ENCODE measurements at regions not wholly inside any gene's neighbourhood (a gene's known extent, or its start where the extent isn't known, plus 50 kb on each side); places are given as distances from the start of the nearest gene placed in this dataset.

DNA sequence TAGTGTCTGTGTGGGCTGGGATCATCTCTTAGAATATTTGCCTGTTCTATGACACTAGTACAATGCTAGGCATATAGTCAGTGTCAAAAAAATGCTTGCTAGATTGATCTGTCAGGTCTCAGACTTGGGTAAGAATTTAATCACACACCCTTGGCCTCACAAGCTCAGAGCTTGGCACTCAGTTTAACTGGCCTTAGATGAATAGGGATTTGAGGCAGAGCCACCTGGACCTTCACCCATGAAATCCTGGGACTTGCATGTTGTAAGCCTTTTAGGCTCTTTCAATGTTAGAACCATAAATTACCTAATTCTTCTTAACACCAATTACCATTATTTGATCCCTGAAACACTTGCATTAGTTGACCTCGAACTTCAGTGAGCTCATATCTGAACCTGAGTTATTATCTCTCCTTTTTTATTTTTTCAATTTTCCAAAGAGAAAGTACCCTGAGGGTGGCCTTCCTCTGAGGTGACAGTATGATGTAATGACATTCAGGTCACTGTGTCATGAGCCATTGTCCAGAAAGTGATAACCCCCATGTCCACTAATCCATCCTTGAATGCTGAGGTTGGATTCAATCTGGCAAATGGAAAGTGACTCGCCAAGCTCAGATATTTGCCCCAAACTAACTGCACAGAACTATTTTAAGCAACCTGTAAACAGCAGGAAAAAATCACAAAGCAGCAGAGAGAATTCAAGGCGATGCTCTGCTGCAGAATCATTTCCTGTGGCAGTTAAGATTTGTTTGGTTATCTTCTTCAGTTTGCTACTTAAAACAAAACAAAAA is 615.2 kb upstream of the NR2F2 start:
- TF ChIP-seq ZFX (IDR thresholded peaks at IDR 0.05; ENCODE audit: borderline replicate concordance), result no peak
- TF ChIP-seq, protein P1, sequence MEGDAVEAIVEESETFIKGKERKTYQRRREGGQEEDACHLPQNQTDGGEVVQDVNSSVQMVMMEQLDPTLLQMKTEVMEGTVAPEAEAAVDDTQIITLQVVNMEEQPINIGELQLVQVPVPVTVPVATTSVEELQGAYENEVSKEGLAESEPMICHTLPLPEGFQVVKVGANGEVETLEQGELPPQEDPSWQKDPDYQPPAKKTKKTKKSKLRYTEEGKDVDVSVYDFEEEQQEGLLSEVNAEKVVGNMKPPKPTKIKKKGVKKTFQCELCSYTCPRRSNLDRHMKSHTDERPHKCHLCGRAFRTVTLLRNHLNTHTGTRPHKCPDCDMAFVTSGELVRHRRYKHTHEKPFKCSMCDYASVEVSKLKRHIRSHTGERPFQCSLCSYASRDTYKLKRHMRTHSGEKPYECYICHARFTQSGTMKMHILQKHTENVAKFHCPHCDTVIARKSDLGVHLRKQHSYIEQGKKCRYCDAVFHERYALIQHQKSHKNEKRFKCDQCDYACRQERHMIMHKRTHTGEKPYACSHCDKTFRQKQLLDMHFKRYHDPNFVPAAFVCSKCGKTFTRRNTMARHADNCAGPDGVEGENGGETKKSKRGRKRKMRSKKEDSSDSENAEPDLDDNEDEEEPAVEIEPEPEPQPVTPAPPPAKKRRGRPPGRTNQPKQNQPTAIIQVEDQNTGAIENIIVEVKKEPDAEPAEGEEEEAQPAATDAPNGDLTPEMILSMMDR (IDR thresholded peaks at IDR 0.05), result no peak
- H3K27ac ChIP-seq, result no peak overlapping the region

DNA sequence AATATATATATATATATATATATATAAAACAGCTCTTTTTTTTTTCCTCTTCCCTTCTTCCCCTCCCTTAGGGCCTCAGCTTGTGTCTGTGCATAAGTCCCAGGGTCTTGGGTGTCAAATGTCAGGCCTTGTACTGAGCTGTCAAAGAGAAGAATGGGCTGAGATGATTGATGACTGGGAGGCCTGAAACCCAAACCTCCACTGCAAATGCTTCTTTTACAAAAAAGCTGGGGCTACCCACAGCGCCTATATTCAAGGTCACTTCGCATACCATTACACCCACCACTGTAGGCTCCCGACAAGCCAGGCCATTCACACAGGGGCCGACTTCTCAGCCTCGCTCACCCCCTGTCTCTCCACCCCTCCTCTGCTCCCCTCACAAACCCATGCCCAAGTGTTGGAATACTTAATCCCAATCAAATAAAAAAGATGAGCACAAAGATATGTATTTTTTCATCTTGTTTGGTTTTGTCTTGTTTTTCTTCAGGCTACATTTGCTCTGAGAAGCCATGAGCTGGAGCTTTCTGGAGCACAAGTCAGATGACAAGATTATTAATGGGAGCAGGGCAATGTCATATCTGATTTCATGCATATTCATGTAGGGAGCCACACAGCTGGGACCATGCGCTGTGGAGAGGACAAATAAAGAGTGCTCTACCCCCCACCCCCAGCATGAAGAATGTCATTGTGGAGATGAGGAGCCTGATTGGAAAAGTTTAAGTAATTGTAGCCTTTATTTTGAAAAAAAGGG is 614.4 kb upstream of the NR2F2 start:
- no peak for TF ChIP-seq ZFX (IDR thresholded peaks at IDR 0.05; ENCODE audit: borderline replicate concordance)
- TF ChIP-seq, protein P1 (IDR thresholded peaks at IDR 0.05), result no peak
- H3K27ac ChIP-seq, result no peak overlapping the region

DNA sequence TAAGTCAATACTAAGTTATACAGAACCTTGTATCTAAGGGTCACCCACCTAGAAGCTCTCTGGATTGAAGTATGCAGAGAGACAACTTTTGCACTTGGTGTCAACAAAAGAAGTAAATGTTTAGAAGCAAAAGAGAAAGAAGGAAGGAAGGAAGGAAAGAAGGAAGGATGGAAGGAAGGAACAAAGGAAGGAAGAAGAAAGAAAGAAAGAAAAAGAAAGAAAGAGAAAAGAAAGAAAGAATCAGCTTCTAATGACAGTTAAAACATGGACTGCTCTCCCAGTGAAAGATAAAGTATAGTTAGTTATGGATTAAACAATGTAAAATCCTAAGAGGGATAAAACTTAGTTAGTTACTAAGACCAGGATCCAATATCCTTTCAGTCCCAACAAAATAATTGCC is 613.8 kb upstream of the NR2F2 start:
- H3K27ac ChIP-seq, result no peak overlapping the region
- no peak for TF ChIP-seq ZFX (IDR thresholded peaks at IDR 0.05; ENCODE audit: borderline replicate concordance)
- TF ChIP-seq, protein P1 (IDR thresholded peaks at IDR 0.05), result no peak

DNA sequence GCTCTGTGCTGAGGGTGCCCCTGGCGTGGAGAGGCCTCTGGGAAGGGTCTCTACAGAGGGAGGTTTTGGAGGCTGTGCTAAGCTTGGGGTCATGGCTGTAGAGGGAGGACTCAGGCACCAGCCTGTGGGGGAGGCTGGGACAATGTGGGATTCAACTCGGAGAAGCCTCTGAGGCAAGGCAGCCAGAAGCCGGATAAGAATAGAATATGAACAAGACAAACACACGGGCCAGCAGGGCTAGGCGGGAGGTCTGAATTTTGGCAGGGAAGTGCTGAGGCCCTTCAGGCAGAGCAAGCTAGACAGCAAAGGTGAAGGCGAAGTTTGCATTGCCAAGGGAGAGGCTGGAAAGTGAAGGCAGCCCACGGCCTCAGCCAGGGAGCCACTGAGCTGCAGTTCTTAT is 612.1 kb upstream of the NR2F2 start:
- TF ChIP-seq, protein P1 (IDR thresholded peaks at IDR 0.05), result no peak
- TF ChIP-seq ZFX (IDR thresholded peaks at IDR 0.05; ENCODE audit: borderline replicate concordance), result no peak
- H3K27ac ChIP-seq, result no peak overlapping the region

DNA sequence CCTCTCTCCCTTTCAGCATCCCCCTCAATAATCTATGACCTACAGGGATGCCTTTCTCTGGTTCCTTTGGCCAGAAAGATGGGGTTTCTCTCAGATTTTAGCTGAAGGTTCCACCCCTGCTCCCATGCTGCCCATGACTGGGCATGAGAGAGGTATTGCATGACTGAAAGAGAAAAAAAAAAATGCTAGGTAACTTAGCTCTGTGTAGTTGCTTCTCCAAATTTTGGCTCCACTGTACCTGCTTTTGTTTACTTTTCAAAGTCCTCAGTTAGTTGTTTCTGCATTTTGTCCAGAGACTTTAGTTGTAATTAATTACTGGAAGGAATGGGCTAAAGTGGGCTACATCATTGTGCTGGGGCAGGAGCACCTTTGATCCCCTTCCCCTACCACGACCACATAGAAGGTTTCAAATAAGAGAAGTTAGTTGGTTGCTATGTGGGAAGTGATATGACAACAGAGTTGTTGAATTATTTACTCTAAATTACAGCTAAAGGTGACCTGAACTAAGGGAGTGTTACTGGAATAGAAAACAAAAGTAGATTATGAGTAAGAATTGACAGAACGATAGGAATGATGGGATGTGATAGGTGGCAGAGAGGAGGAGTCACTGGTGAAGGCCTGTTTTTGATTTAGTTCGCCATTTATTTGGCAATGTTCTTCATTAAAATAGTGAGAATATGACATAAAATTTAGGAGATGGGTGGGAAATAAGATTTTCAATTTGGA is 605.4 kb upstream of the NR2F2 start:
- no peak overlapping the region for H3K27ac ChIP-seq
- TF ChIP-seq ZFX (IDR thresholded peaks at IDR 0.05; ENCODE audit: borderline replicate concordance), result no peak
- TF ChIP-seq, protein P1 (IDR thresholded peaks at IDR 0.05), result no peak

DNA sequence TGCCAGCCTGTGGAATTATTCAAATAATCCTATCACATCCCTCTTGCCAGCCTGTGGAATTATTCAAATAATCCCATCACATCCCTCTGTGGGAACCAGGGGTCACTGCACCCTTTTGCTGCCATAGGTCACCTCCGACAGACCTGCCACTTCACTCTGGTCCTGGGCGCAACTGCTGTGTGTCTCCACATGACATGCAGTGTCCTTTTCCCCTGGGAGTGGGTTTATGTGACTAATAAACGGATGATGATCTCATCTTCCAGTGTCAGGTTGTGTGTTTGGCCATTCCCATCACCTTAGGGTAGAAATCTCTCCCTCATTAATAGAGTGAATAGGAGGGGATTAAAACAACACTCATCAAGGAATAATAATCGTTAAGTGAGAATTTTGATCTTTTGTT is 603.6 kb upstream of the NR2F2 start:
- TF ChIP-seq, protein P1 (IDR thresholded peaks at IDR 0.05), result no peak
- TF ChIP-seq ZFX (IDR thresholded peaks at IDR 0.05; ENCODE audit: borderline replicate concordance), result no peak
- H3K27ac ChIP-seq, result no peak overlapping the region

All from 22Rv1 (cell line).